DOHH2 (cell line): ENCODE measurements at regions not wholly inside any gene's neighbourhood (a gene's known extent, or its start where the extent isn't known, plus 50 kb on each side); places are given as distances from the start of the nearest gene placed in this dataset.

Experiments
- EZH2phosphoT487 ChIP-seq: fragments of 200-600 bp; sonication (generic); IDR thresholded peaks from 2 replicates; pipeline ENCODE4 v1.6.1; 2017; ENCODE audit warnings: borderline replicate concordance, mild to moderate bottlenecking, antibody characterized with exemption, low read length, moderate library complexity, mixed read lengths
- TF ChIP-seq, protein P1 (sequence below): fragments of 200-600 bp; sonication (generic); IDR thresholded peaks from one replicate; pipeline ENCODE4 v1.5.1; 2014; ENCODE audit warnings: antibody characterized with exemption, mild to moderate bottlenecking, low read depth, low read length; ENCODE audit not compliant: poor library complexity, severe bottlenecking

GRCh38 chr15:31226021-31226420 lies 100.6 kb upstream of the KLF13 start:
- TF ChIP-seq, protein P1, sequence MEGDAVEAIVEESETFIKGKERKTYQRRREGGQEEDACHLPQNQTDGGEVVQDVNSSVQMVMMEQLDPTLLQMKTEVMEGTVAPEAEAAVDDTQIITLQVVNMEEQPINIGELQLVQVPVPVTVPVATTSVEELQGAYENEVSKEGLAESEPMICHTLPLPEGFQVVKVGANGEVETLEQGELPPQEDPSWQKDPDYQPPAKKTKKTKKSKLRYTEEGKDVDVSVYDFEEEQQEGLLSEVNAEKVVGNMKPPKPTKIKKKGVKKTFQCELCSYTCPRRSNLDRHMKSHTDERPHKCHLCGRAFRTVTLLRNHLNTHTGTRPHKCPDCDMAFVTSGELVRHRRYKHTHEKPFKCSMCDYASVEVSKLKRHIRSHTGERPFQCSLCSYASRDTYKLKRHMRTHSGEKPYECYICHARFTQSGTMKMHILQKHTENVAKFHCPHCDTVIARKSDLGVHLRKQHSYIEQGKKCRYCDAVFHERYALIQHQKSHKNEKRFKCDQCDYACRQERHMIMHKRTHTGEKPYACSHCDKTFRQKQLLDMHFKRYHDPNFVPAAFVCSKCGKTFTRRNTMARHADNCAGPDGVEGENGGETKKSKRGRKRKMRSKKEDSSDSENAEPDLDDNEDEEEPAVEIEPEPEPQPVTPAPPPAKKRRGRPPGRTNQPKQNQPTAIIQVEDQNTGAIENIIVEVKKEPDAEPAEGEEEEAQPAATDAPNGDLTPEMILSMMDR: no peak
- TF ChIP-seq EZH2phosphoT487: no peak
